ENCODE measurements at regions not wholly inside any gene's neighbourhood (a gene's known extent, or its start where the extent isn't known, plus 50 kb on each side); places are given as distances from the start of the nearest gene placed in this dataset.

DNA sequence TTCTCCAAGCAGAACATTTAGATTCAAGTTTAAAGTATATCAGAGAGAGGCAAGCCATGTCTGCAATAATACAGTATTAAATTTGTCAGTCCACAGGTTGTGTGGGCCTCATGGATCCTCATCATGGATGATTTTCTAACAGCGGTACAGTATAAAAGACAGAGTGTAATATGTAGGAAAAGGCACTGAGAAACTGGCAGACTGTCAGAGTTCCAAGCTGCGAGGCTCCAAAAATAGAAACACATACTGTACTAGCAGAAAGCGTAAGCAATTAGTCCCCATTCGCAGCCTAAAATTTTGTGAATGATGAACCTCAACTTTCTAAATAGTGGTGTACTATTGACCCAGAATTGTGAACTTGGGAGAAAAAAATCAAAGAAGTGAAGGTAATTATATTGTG is 933.3 kb downstream of the XPNPEP1 start:
- Histone ChIP-seq H3K9me3 (no peaks in the 10 kb centered on the region), H3K4me1 (no peaks in the 10 kb centered on the region), H3K36me3 (no peaks in the 10 kb centered on the region), H3K4me3 (ENCODE audit: low read depth, low read length) (no peak overlapping the region), H3K27me3 (no peaks in the 10 kb centered on the region)
- no peak for DNase-seq
- TF ChIP-seq, protein P1, sequence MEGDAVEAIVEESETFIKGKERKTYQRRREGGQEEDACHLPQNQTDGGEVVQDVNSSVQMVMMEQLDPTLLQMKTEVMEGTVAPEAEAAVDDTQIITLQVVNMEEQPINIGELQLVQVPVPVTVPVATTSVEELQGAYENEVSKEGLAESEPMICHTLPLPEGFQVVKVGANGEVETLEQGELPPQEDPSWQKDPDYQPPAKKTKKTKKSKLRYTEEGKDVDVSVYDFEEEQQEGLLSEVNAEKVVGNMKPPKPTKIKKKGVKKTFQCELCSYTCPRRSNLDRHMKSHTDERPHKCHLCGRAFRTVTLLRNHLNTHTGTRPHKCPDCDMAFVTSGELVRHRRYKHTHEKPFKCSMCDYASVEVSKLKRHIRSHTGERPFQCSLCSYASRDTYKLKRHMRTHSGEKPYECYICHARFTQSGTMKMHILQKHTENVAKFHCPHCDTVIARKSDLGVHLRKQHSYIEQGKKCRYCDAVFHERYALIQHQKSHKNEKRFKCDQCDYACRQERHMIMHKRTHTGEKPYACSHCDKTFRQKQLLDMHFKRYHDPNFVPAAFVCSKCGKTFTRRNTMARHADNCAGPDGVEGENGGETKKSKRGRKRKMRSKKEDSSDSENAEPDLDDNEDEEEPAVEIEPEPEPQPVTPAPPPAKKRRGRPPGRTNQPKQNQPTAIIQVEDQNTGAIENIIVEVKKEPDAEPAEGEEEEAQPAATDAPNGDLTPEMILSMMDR (IDR thresholded peaks at IDR 0.05; ENCODE audit: low read depth, low read length) = no peak

DNA sequence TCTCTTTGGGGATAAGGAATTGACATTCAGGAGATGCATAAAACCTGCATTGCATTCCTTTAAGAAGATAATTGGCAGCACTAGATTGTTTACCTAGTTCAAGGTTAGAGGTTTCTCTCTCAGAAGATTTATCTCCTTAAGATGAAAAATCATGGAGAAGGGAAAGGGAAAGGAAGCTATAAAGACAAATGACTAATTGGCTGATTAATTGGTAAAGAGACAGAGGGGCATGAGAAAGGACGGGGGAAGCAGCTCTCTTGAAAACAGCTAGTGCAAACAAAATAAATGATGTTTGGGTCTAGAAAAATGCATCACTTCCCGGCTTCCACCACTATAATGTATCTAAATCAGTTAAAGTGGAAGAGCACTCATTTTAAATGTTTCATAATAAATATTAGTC is 941.2 kb downstream of the XPNPEP1 start:
- H3K4me3 ChIP-seq (ENCODE audit: low read depth, low read length) = no peak overlapping the region
- H3K36me3 ChIP-seq = no peaks in the 10 kb centered on the region
- H3K4me1 ChIP-seq = no peaks in the 10 kb centered on the region
- DNase-seq = no peak
- H3K27me3 ChIP-seq = peaks cover 7% of the 10 kb centered on the region; the same call in 1 of the 2 replicates
- H3K9me3 ChIP-seq = no peaks in the 10 kb centered on the region
- TF ChIP-seq, protein P1 (IDR thresholded peaks at IDR 0.05; ENCODE audit: low read depth, low read length) = no peak

DNA sequence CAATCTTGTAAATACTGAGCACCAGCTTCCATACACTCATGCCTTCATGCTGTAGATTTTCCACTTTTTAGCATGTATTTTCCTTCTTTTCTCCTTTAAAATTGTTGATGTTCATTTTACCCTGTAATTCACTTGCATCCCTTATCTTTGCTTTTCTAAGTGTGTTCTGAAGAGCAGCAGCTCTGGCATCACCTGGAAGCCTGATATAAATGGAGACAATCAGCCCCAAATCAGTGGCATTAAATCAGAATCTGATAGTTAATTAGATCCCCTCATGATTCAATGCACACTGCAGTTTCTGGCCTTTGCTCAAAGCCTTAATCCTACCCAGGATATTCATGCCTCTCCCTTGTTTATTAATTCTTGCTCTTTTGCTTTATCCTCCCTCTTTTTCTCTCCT is 942.4 kb downstream of the XPNPEP1 start:
- DNase-seq = no peak
- H3K4me1 ChIP-seq = no peaks in the 10 kb centered on the region
- H3K36me3 ChIP-seq = no peaks in the 10 kb centered on the region
- TF ChIP-seq, protein P1 (IDR thresholded peaks at IDR 0.05; ENCODE audit: low read depth, low read length) = no peak
- peaks cover 7% of the 10 kb centered on the region; the same call in 1 of the 2 replicates for H3K27me3 ChIP-seq
- H3K9me3 ChIP-seq = no peaks in the 10 kb centered on the region
- H3K4me3 ChIP-seq (ENCODE audit: low read depth, low read length) = no peak overlapping the region

DNA sequence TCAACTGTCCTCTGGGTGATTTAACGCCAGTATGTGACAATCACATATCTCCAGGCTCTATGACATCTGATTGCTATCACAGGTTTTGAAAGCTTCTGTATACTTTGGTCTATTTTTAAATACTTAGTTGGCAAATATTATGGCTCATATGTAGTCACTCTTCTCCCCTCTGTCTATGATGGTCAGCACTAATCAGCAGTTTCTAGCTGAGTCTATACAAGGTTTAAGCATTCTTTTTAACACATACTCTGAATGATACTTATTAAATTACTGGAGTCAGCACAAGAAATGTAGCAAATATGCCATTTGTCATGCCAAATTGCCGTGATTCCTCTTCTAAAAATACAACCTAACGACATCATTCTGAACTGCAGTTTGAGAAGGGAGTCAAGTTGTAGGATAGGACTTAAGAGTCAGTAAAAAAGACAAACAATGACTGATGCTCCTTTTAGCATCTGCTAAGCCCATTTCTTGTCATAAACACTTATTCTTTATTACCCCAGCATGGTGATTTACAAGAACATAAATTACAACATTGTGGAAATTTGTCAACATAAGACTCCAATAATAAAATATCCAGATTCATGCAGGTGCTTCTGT is 947.8 kb downstream of the XPNPEP1 start:
- no peaks in the 10 kb centered on the region for H3K4me1 ChIP-seq
- DNase-seq = no peak
- TF ChIP-seq, protein P1 (IDR thresholded peaks at IDR 0.05; ENCODE audit: low read depth, low read length) = no peak
- no peaks in the 10 kb centered on the region for H3K27me3 ChIP-seq
- no peaks in the 10 kb centered on the region for H3K9me3 ChIP-seq
- no peaks in the 10 kb centered on the region for H3K36me3 ChIP-seq
- H3K4me3 ChIP-seq (ENCODE audit: low read depth, low read length) = no peak overlapping the region

DNA sequence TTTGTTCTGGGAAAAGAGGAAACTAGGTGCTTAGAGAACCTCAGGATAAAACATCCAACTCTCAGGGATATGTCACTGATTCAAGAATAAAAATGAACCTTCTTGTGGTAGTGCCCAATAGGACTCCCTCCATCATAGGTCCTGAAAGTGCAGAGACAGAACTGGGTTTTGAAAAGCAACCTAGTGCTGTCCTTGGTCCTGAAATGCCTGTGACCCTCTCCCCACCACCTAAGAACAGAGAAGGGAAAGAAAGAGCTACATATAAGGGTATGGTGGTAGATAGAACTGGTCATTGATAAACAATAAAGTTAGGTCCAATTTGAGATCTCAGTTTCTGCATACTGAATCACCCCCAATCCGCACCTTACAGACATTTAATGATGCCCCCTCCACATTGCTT is 953.3 kb downstream of the XPNPEP1 start:
- Histone ChIP-seq H3K27me3 (no peaks in the 10 kb centered on the region), H3K4me3 (ENCODE audit: low read depth, low read length) (no peak overlapping the region), H3K36me3 (no peaks in the 10 kb centered on the region), H3K4me1 (no peaks in the 10 kb centered on the region), H3K9me3 (no peaks in the 10 kb centered on the region)
- TF ChIP-seq, protein P1 (IDR thresholded peaks at IDR 0.05; ENCODE audit: low read depth, low read length) = no peak
- no peak for DNase-seq

DNA sequence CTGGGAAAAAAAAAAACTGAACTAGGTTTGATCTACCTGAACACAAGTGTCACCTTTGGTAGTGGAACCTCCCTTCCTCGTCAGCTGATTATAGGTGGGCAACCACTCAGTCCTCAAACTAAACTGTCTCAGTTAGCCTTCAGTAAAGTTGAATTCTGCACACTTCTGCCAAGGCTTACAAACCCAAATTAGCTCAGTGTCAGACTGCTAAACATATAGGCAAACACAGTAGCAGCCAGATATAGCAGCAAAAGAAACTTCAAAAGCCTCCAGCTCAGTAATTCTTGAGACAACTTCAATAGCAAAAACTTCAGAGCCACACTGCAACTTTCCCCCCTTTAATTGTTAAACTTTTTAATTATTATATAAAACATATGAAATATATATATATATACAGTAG is 956.9 kb downstream of the XPNPEP1 start:
- no peaks in the 10 kb centered on the region for H3K9me3 ChIP-seq
- no peaks in the 10 kb centered on the region for H3K27me3 ChIP-seq
- DNase-seq = no peak
- no peaks in the 10 kb centered on the region for H3K4me1 ChIP-seq
- TF ChIP-seq, protein P1 (IDR thresholded peaks at IDR 0.05; ENCODE audit: low read depth, low read length) = no peak
- no peak overlapping the region for H3K4me3 ChIP-seq (ENCODE audit: low read depth, low read length)
- no peaks in the 10 kb centered on the region for H3K36me3 ChIP-seq
